DND-41 (cell line): ENCODE measurements at regions not wholly inside any gene's neighbourhood (a gene's known extent, or its start where the extent isn't known, plus 50 kb on each side); places are given as distances from the start of the nearest gene placed in this dataset.
A peak's percentile ranks its signal among the peaks of the same experiment; 100 is the strongest.

Source experiments
- ATAC-seq: fragments of 200-7000 bp; cut with Tn5 transposase; 3 replicates; pipeline ENCODE4 v1.9.1; 2021; ENCODE audit warnings: low read depth; ENCODE audit not compliant: insufficient read depth
- DNase-seq: peaks from one replicate; pipeline ENCODE4 v3.0.0-alpha.2; 2020
- H2AFZ ChIP-seq: 2 replicates; pipeline ENCODE4 v1.6.0; 2012; ENCODE audit warnings: low read depth, low read length
- H3K27ac ChIP-seq: 2 replicates; pipeline ENCODE4 v1.5.1; 2012; ENCODE audit warnings: low read length, inconsistent platforms
- H3K27me3 ChIP-seq: fragments of 200-600 bp; sonication (generic); 2 replicates; pipeline ENCODE4 v1.6.0; 2012; ENCODE audit warnings: low read length, mild to moderate bottlenecking, inconsistent platforms; ENCODE audit not compliant: insufficient read depth, poor library complexity
- H3K36me3 ChIP-seq: 2 replicates; pipeline ENCODE4 v1.5.1; 2012; ENCODE audit warnings: low read length, inconsistent platforms; ENCODE audit not compliant: insufficient read depth
- H3K4me1 ChIP-seq: 2 replicates; pipeline ENCODE4 v1.5.1; 2012; ENCODE audit warnings: mild to moderate bottlenecking, low read length; ENCODE audit not compliant: insufficient read depth
- H3K4me2 ChIP-seq: 2 replicates; pipeline ENCODE4 v1.6.0; 2012; ENCODE audit warnings: mild to moderate bottlenecking, moderate library complexity, low read length, inconsistent platforms; ENCODE audit not compliant: insufficient read depth
- H3K4me3 ChIP-seq, 2 experiments: fragments of 200-600 bp in 1 of 2; shearing (Covaris generic) in 1 of 2; 2 replicates each; pipeline ENCODE4 v1.5.1; 2012 to 2016; ENCODE audit warnings: inconsistent platforms in 2 of 2, low read length in 2 of 2, mild to moderate bottlenecking in 2 of 2, low read depth in 1 of 2, moderate library complexity in 1 of 2
- H3K79me2 ChIP-seq: 2 replicates; pipeline ENCODE4 v1.6.0; 2012; ENCODE audit warnings: low read length, inconsistent platforms; ENCODE audit not compliant: insufficient read depth
- H3K9ac ChIP-seq: 2 replicates; pipeline ENCODE4 v1.6.0; 2012; ENCODE audit warnings: low read depth, mild to moderate bottlenecking, inconsistent platforms, low read length, moderate library complexity
- H3K9me3 ChIP-seq: 2 replicates; pipeline ENCODE4 v1.5.1; 2012; ENCODE audit warnings: low read length, moderate library complexity, mild to moderate bottlenecking, inconsistent platforms; ENCODE audit not compliant: insufficient read depth, severe bottlenecking
- H4K20me1 ChIP-seq: 2 replicates; pipeline ENCODE4 v1.6.0; 2012; ENCODE audit warnings: low read length; ENCODE audit not compliant: insufficient read depth
- CTCF ChIP-seq: IDR thresholded peaks from 2 replicates; pipeline ENCODE4 v1.5.1; 2012; ENCODE audit warnings: borderline replicate concordance, low read length, moderate library complexity, mild to moderate bottlenecking; ENCODE audit not compliant: poor library complexity, severe bottlenecking; ENCODE audit errors: extremely low read depth
- EZH2 ChIP-seq: IDR thresholded peaks from 3 replicates; pipeline ENCODE4 v1.6.1; 2012; ENCODE audit warnings: borderline replicate concordance, low read depth, mild to moderate bottlenecking, moderate library complexity, low read length, inconsistent platforms; ENCODE audit not compliant: severe bottlenecking

GRCh38 chr13:88617176-88617575, 946.0 kb downstream of the SLITRK5 start:
- Histone ChIP-seq H3K4me3 (no peak overlapping the region), H3K4me2 (no peak overlapping the region), H3K9me3 (no peaks in the 10 kb centered on the region), H2AFZ (no peak overlapping the region), H3K79me2 (no peaks in the 10 kb centered on the region), H3K27ac (no peak overlapping the region), H3K4me1 (no peaks in the 10 kb centered on the region), H3K36me3 (no peaks in the 10 kb centered on the region), H4K20me1 (no peaks in the 10 kb centered on the region), H3K27me3 (no peaks in the 10 kb centered on the region), H3K9ac (no peak overlapping the region)
- TF ChIP-seq EZH2 = no peak
- no peak for TF ChIP-seq CTCF
- DNase-seq = no peak
- no peak for ATAC-seq

- no peak overlapping the region for H3K9ac ChIP-seq
- H3K36me3 ChIP-seq = no peaks in the 10 kb centered on the region
- H3K4me1 ChIP-seq = no peaks in the 10 kb centered on the region
- no peaks in the 10 kb centered on the region for H3K27me3 ChIP-seq
- H3K79me2 ChIP-seq = no peaks in the 10 kb centered on the region
- DNase-seq (no peak), ATAC-seq (peak; percentile 37; the same call in 1 of the 3 replicates)
- H3K9me3 ChIP-seq = no peaks in the 10 kb centered on the region
- no peak overlapping the region for H3K4me2 ChIP-seq
- H3K4me3 ChIP-seq = no peak overlapping the region
- H4K20me1 ChIP-seq = no peaks in the 10 kb centered on the region
- no peak overlapping the region for H2AFZ ChIP-seq
- TF ChIP-seq CTCF (no peak), EZH2 (no peak)
- no peak overlapping the region for H3K27ac ChIP-seq
These were observed 951.3 kb downstream of the SLITRK5 start for GRCh38 chr13:88622362-88622973.

DNA sequence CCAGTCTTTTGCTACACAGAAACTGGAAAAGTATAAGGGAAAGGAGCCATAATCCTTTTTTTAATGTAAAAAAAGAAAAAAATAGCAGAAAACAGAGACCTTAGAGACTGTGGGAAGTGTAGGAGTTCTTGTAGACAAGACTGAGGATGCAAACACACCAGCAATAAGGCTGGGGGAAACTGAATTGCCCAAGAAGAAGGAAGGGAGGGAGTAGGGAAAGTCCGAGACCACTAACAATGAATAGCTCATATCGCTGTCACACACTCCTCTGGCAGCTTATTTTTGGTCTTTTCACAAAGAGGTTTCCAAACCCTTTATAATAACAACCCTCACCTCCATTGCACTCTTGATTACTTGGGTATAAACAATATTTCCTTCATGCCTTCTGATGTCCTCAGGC, 952.0 kb downstream of the SLITRK5 start:
- no peaks in the 10 kb centered on the region for H3K27me3 ChIP-seq
- H3K9ac ChIP-seq = no peak overlapping the region
- no peak overlapping the region for H2AFZ ChIP-seq
- H3K4me2 ChIP-seq = no peak overlapping the region
- DNase-seq = no peak
- no peaks in the 10 kb centered on the region for H4K20me1 ChIP-seq
- no peak for ATAC-seq
- no peaks in the 10 kb centered on the region for H3K4me1 ChIP-seq
- no peaks in the 10 kb centered on the region for H3K9me3 ChIP-seq
- no peaks in the 10 kb centered on the region for H3K36me3 ChIP-seq
- no peaks in the 10 kb centered on the region for H3K79me2 ChIP-seq
- no peak overlapping the region for H3K4me3 ChIP-seq
- TF ChIP-seq CTCF = no peak
- TF ChIP-seq EZH2 = no peak
- H3K27ac ChIP-seq = no peak overlapping the region
